GM04504 (cell line): ENCODE measurements at regions not wholly inside any gene's neighbourhood (a gene's known extent, or its start where the extent isn't known, plus 50 kb on each side); places are given as distances from the start of the nearest gene placed in this dataset.
"Not testable (repeated sequence)": the region's sequence is repeated elsewhere in the genome, so short reads cannot be mapped to it uniquely, and the experiment has no call there.

Experiments used
- DNase-seq: peaks from one replicate; pipeline ENCODE4 v3.0.0-alpha.2; 2012; ENCODE audit warnings: low read depth

DNA sequence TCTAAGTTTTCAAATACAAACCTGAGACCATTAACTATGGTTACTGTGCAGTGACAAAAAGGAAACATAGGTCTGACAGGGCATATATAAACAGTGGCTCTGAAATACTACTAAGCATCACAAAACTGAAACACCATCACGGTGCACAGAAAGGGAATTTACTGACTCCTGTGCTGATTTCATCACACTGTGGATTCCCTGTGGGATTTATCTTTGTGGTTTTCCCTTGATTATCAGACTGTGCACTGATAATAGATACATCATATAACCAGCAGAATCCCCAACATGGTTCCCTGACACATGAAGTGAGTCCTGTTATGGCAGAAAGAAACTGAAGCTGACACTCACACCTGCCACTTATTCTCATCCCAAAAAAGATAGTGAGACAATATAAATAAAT lies 676.3 kb upstream of the KCND2 start:
- DNase-seq = no peak

- DNase-seq = no peak
These were observed 666.7 kb upstream of the KCND2 start for GRCh38 chr7:119606297-119606696.

DNA sequence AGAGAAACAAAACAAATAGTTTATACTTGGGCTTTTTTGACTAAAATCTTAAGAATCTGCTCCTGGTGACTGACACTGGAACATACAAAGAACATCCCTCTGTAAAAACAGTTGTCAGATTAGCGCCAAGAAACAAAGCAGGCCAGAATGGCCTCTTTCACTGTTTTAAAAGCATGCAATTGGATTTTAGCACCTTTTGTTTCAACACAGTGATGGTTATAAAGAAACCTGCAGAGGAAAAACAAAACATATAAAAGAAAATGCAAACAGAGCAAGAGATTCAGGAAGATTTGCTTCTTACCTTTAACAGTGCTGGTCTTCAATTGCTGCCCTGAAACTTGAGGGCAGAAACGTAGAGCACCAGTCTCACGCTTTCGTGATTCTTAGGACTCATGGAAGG lies 652.2 kb upstream of the KCND2 start:
- no peak for DNase-seq

DNA sequence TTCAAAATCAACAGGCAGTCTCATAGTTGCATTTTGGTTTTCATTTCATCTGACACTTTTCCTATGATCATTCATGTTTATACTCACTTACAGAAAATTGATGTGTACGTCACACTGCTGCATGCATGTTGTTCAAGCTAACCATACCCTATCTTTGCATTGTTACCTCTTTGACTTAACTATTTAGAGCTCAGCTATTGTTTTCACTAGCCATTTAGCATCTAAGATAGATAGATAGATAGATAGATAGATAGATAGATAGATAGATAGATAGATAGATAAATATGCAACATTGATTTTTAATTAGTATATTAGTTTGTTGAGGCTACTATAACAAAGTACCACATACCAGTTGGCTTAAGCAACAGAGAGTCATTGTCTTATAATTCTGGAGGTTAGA lies 649.5 kb upstream of the KCND2 start:
- DNase-seq = no peak

GRCh38 chr7:119630406-119630969 lies 642.5 kb upstream of the KCND2 start:
- DNase-seq = no peak

GRCh38 chr7:119633812-119634211 lies 639.2 kb upstream of the KCND2 start:
- not testable (repeated sequence) for DNase-seq

GRCh38 chr7:119640326-119640725 lies 632.6 kb upstream of the KCND2 start:
- DNase-seq = no peak

GRCh38 chr7:119640861-119641260 lies 632.1 kb upstream of the KCND2 start:
- DNase-seq = no peak

GRCh38 chr7:119643558-119643957 lies 629.4 kb upstream of the KCND2 start:
- DNase-seq = no peak

- no peak for DNase-seq
These were observed 625.7 kb upstream of the KCND2 start for GRCh38 chr7:119647286-119647685.

GRCh38 chr7:119648752-119649151 lies 624.2 kb upstream of the KCND2 start:
- DNase-seq = not testable (repeated sequence)

GRCh38 chr7:119660080-119660479 lies 612.9 kb upstream of the KCND2 start:
- no peak for DNase-seq

GRCh38 chr7:119664601-119665000 lies 608.4 kb upstream of the KCND2 start:
- DNase-seq = peak; percentile 17

GRCh38 chr7:119665796-119666195 lies 607.2 kb upstream of the KCND2 start:
- no peak for DNase-seq

DNA sequence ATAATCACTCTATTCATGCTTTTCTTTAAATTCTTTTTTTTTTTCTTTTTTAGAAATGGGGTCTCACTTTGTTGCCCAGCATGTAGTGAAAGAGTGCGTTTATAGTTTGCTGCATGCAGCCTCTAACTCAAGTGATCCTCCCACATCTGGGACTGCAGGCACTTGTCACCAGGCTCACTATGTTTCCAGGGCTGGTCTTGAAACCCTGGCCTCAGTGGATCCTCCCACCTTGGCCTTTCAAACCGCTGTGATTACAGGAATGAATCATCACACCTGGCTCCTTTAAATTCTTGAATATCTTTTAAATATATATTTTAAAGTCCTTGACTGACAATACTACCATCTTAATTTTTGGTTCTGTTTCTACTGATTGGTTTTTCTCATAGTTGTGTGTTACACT lies 591.6 kb upstream of the KCND2 start:
- DNase-seq = no peak

GRCh38 chr7:119684763-119685162 lies 588.2 kb upstream of the KCND2 start:
- no peak for DNase-seq

GRCh38 chr7:119685906-119686305 lies 587.1 kb upstream of the KCND2 start:
- DNase-seq = no peak

DNA sequence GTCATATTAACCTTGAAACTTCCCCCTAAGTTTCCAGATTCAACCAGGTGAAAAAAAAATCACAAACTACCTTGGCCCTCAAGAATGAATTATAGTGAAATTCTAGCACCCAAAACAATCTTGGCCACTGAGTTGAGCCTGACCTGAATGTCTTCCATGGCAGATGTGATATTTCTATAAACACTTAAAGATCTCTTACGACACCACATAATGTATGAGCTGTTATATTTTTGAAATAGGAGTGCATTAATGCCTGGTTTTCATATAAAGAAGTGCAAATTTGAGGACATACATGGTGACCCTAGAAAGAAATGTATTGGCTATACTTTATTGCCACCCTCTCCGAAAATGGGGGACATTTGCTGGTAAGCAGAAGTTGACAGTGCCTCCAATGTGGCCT lies 584.1 kb upstream of the KCND2 start:
- DNase-seq = no peak

DNA sequence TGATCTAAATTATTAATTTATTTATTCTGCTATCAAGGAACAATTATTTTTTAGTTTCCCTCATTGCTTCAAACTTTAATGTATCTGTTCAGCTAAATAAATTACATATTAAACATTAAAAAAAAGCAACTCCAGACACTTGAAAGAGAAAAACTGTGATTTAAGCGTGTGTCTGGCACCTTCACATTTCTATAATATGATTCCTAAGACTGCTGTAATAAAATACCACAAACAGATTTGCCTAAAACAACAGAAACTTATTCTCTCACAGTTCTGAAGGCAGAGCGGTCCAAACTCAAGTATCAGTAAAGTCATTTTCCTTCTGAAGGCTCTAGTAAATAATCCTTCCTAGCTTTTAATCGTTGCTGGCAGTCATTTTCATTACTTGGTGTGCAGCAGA lies 580.4 kb upstream of the KCND2 start:
- no peak for DNase-seq

- no peak for DNase-seq
These were observed 578.5 kb upstream of the KCND2 start for GRCh38 chr7:119694506-119694905.

- DNase-seq = no peak
These were observed 576.6 kb upstream of the KCND2 start for GRCh38 chr7:119696336-119696735.

GRCh38 chr7:119703895-119704294 lies 569.1 kb upstream of the KCND2 start:
- no peak for DNase-seq

DNA sequence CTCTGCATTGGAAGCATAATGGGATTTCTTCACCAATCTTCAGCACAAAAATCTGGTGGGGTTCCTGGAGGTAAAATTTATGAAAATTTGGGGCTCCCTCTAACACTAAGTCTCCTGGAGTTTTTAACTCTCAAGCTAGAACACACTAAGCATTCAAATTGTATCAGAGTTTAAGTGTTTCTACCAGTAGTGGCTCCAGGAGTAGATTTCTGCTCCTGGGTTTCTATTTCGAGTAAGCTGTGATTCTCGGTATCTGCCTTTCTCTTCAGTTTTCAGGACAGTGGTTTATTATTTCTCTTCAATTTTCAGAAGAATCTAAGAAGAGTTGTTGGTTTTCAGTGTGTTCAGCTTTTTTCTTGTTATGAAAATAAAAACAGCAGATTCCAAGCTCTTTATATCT lies 566.4 kb upstream of the KCND2 start:
- no peak for DNase-seq

- no peak for DNase-seq
These were observed 564.1 kb upstream of the KCND2 start for GRCh38 chr7:119708891-119709290.

DNA sequence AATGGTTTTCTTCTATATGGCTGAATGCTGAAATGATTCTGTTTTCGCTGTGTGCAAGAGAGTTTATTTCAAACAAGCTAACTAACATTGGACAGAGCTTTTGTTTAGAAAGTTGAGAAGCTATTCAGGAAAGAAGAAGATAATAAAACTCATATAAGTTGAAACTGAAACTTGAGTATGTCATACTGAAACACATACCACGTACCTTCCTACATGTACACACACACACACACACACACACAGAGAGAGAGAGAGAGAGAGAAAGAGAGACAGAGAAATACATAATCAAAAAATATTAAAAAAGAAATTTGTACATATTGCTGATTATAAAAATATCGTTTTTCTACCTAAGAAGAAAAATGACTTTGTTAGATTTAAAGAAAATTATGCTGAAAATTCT lies 561.9 kb upstream of the KCND2 start:
- no peak for DNase-seq
